Motor neuron (in vitro differentiated cells): ENCODE measurements at regions not wholly inside any gene's neighbourhood (a gene's known extent, or its start where the extent isn't known, plus 50 kb on each side); places are given as distances from the start of the nearest gene placed in this dataset.

ENCODE experiments used
- ATAC-seq, 8 experiments: fragments of 200-7000 bp; cut with Tn5 transposase; replicated peaks in 6 of 8; 2 replicates each; pipeline ENCODE4 v1.8.0; 2021; ENCODE audit warnings: mild to moderate bottlenecking in 8 of 8, moderate library complexity in 8 of 8
- H3K27ac ChIP-seq, 2 donors: fragments of 250-450 bp; sonication (Bioruptor Pico); 2 replicates each; pipeline ENCODE4 v1.9.0; 2021; ENCODE audit warnings: antibody characterized with exemption in 2 of 2, mild to moderate bottlenecking in 2 of 2, moderate library complexity in 1 of 2
- H3K4me1 ChIP-seq, 2 donors: fragments of 250-450 bp; sonication (Bioruptor Pico); replicated peaks in 1 of 2; 2 replicates each; pipeline ENCODE4 v1.6.1; 2021; ENCODE audit warnings: antibody characterized with exemption in 2 of 2, mild to moderate bottlenecking in 2 of 2, moderate library complexity in 1 of 2
- H3K4me3 ChIP-seq, 5 donors: fragments of 250-450 bp; sonication (Bioruptor Pico); 2 replicates each; pipeline ENCODE4 v1.9.0; 2021; ENCODE audit warnings: antibody characterized with exemption in 5 of 5, mild to moderate bottlenecking in 5 of 5, moderate library complexity in 4 of 5
- WGBS, 10 experiments: fragments of 450-650 bp; shearing (Covaris generic); methylation state at CpG; one replicate each; pipeline ENCODE4 v1.0.0; 2022; 5-methylcytosine and 5-hydroxymethylcytosine counted together
- in situ Hi-C, 9 experiments: fragments of 400-800 bp; cut with MboI; loops; one replicate each; pipeline ENCODE4 v1.15.0; 2021; ENCODE audit warnings: low sequenced_read_pairs in 9 of 9, low pct_unique_long_range_greater_than_20kb in 2 of 9; ENCODE audit not compliant: unreplicated experiment in 9 of 9

DNA sequence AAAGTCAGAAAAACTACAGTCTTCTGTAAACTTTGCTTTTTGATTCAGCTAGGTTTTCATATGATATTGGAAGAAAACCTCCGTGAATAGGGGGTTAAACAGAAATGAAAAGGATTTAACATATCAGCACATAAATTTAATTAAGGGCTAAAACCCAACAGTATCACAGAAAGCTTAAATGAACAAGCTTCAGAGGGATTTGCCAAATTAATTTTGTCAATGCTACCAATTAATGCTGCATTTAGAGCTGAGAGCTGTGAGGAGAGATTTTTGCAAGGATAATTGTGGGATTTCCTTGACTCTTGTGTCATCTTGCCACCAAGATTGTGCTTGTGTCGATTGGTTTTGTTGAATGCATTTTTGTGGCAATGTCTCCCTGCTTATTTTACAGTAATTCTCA, 379.9 kb downstream of the CD109 start:
- peaks cover 13 to 15% of the 10 kb centered on the region in 2 donors for H3K4me1 ChIP-seq
- no peak for ATAC-seq
- H3K27ac ChIP-seq, result peak overlapping the region in 1 of 2 donors; percentile 4
- in situ Hi-C loops, result loop anchor here in 4 of 9 experiments (25.0 kb wide), 1 partner anchor 1136 kb away; the partner anchor contains the start of gene COL12A1 (in 4 of the 4)
- 7 to 95% (median 74%) methylated on average over 1 to 2 of the region's 2 CpGs; no CpG with 5 or more reads in 1 of the 10 experiments for WGBS, 10 experiments
- H3K4me3 ChIP-seq, result no peak overlapping the region

DNA sequence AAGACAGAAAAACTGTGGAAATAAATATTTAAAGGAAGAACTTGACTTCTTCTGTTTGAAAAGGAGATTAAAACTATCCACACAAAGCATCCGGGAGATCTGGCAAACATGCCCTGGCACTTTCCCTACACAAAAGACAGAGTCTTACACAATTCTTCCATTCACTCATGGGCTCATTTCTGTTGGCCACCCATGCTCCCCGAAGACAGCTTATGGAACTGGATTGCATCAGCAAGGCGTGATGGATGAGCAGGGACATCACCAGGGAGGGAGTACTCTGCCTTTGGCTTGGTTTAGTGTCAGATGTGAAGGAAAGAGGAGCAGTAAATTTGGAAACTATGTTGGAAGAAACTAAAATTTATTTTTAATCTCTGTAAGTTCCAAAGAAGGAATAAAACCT, 379.3 kb downstream of the CD109 start:
- no peak overlapping the region for H3K4me3 ChIP-seq
- peak overlapping the region; percentile 4 to 30 for H3K27ac ChIP-seq
- in situ Hi-C loops, result loop anchor here in 4 of 9 experiments (25.0 kb wide), 1 partner anchor 1137 kb away; the partner anchor contains the start of gene COL12A1 (in 4 of the 4)
- WGBS, 10 experiments, result 14 to 80% (median 39%) methylated on average over 1 to 3 of the region's 3 CpGs; no CpG with 5 or more reads in 2 of the 10 experiments
- peaks cover 13 to 15% of the 10 kb centered on the region in 2 donors for H3K4me1 ChIP-seq
- ATAC-seq, result peak in 7 of 8 experiments; percentile 72 to 100 (median 90)

GRCh38 chr6:74074645-74075044, 378.6 kb downstream of the CD109 start:
- Histone ChIP-seq H3K4me1 (peaks cover 13 to 15% of the 10 kb centered on the region in 2 donors), H3K4me3 (no peak overlapping the region), H3K27ac (no peak overlapping the region)
- ATAC-seq, result no peak
- in situ Hi-C loops, result loop anchor here in 4 of 9 experiments (25.0 kb wide), 1 partner anchor 1138 kb away; the partner anchor contains the start of gene COL12A1 (in 4 of the 4)

- peak in 1 of 8 experiments; percentile 15 for ATAC-seq
These were observed 378.0 kb downstream of the CD109 start for GRCh38 chr6:74073999-74074398.

GRCh38 chr6:74073429-74073828, 377.4 kb downstream of the CD109 start:
- H3K4me3 ChIP-seq, result no peak overlapping the region
- peak in 1 of 8 experiments; percentile 29 for ATAC-seq
- 0 to 100% (median 80%) methylated on average over 1 of the region's 1 CpG; no CpG with 5 or more reads in 5 of the 10 experiments for WGBS, 10 experiments
- H3K27ac ChIP-seq, result no peak overlapping the region
- peaks cover 13 to 15% of the 10 kb centered on the region in 2 donors for H3K4me1 ChIP-seq
- in situ Hi-C loops, result no loop called here

More at GRCh38 chr6:74073999-74074398, 378.0 kb downstream of the CD109 start:
- in situ Hi-C loops, result no loop called here
- WGBS, 10 experiments, result 59 to 96% (median 80%) methylated on average over 1 to 3 of the region's 3 CpGs; no CpG with 5 or more reads in 7 of the 10 experiments
- H3K4me3 ChIP-seq, result no peak overlapping the region
- H3K4me1 ChIP-seq, result peaks cover 13 to 15% of the 10 kb centered on the region in 2 donors
- H3K27ac ChIP-seq, result no peak overlapping the region

- peak in 3 of 8 experiments; percentile 23 to 63 (median 43) for ATAC-seq
- H3K4me3 ChIP-seq, result no peak overlapping the region
- H3K4me1 ChIP-seq, result peaks cover 12 to 15% of the 10 kb centered on the region in 2 donors
- in situ Hi-C loops, result no loop called here
- no peak overlapping the region for H3K27ac ChIP-seq
These were observed 375.2 kb downstream of the CD109 start for GRCh38 chr6:74071214-74071613.

DNA sequence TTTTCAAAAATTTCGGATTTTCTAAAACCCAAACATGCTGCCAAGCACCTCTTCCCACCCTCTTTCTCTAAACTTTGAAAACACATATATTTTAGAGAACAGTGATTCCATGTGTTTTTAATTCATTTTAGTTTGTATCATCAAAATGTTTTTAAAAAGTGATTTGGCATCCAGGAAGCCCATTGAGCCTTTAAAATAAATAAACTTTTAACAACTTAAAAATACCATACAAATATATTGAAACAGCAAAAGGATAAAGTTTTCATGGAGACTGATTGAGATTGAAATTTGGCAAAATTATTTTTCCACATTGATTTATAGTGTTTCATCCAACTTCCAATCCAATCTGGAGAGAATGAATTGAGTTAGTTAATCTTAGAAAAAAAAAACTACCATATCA, 374.7 kb downstream of the CD109 start:
- Histone ChIP-seq H3K4me1 (peaks cover 7 to 11% of the 10 kb centered on the region in 2 donors), H3K27ac (no peak overlapping the region), H3K4me3 (no peak overlapping the region)
- 0 to 100% (median 77%) methylated on average over 1 of the region's 1 CpG for WGBS, 10 experiments
- ATAC-seq, result no peak
- in situ Hi-C loops, result no loop called here

DNA sequence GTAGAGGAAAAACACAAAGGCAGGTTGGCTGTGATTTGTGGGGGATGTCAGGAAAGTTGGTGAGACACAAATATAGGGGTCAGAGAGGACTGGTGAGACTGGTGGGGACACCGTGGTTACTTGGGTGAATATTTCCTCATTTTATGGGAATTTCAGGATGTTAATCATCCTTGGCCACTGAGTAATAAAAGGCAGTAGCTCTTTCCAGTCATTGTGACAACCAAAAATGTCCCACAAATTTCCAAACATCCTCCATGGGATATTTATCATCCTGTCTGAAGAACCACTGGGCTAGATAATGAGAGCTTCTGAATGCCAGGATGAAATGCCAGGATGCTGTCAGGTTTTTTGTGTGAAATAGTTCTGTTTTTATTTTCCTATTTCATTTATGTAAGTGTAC, 374.1 kb downstream of the CD109 start:
- Histone ChIP-seq H3K27ac (no peak overlapping the region), H3K4me1 (peaks cover 1 to 5% of the 10 kb centered on the region in 2 donors), H3K4me3 (no peak overlapping the region)
- no peak for ATAC-seq
- in situ Hi-C loops, result no loop called here
- WGBS, 10 experiments, result 0 to 100% (median 67%) methylated on average over 1 of the region's 1 CpG; no CpG with 5 or more reads in 3 of the 10 experiments

- Histone ChIP-seq H3K4me3 (no peak overlapping the region), H3K27ac (no peak overlapping the region), H3K4me1 (no peaks in the 10 kb centered on the region)
- in situ Hi-C loops, result no loop called here
- peak in 5 of 8 experiments; percentile 30 to 97 (median 92) for ATAC-seq
- WGBS, 10 experiments, result 53 to 89% (median 77%) methylated on average over 1 to 4 of the region's 4 CpGs; no CpG with 5 or more reads in 4 of the 10 experiments
These were observed 373.1 kb downstream of the CD109 start for GRCh38 chr6:74069089-74069581.

DNA sequence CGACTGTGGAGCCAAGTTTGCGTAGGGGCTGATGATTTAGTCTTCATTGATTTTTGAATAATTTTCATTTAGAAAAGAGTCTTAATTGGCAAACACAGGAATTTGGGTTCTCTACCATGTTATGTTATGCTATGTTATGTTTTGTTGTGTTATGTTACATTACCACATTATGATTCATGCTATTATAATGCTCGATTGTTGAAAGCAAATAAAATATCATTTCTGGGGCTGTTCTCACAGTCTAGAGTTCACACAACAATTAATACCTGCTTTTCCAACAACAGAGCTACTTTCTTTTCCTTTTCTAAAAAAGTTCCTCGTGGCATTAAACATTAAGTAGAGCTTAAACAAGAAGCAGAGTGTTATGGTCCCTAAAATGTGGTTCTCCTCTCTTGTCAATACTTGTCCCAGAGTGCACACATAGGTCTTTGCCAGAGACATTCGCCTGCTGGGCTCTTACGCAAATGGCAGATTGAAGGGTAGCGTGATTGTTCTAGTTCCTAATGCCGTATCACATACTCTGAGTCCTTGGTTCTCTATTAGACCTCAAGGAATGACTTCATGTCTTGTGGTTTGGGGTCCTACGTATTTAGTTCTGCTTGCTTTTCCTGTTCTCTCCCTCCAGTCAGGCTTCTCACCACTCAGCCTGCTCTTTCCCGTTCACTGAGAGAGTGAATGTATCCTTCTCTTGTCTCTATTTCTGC, 370.3 kb downstream of the CD109 start:
- H3K4me3 ChIP-seq, result no peak overlapping the region
- in situ Hi-C loops, result no loop called here
- no peak for ATAC-seq
- no peak overlapping the region for H3K27ac ChIP-seq
- 48 to 92% (median 81%) methylated on average over 4 to 10 of the region's 10 CpGs for WGBS, 10 experiments
- no peaks in the 10 kb centered on the region for H3K4me1 ChIP-seq

- H3K4me3 ChIP-seq, result no peak overlapping the region
- H3K4me1 ChIP-seq, result no peaks in the 10 kb centered on the region
- H3K27ac ChIP-seq, result no peak overlapping the region
- no peak for ATAC-seq
- WGBS, 10 experiments, result 86 to 100% (median 91%) methylated on average over 1 of the region's 1 CpG; no CpG with 5 or more reads in 7 of the 10 experiments
- in situ Hi-C loops, result no loop called here
These were observed 369.7 kb downstream of the CD109 start for GRCh38 chr6:74065705-74066104.

DNA sequence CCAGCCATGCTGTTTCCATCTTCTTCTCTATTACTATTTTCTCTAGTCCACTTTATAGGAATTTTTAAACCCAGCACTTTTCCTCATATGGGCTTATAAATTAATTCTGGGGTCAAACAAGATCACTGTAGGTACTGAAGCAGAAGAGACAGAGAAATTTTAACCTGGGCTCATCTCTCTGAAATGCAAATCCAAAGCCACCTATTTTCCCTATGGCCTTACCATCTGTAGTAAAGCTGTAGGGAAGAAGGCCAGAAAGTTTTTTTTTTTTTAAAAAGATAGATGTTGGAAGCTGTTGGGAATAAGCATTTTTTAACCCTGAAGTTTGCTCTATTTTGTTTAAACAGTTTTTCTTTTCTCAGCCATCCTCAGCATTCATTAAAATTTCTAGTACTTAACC, 367.4 kb downstream of the CD109 start:
- H3K27ac ChIP-seq, result no peak overlapping the region
- no peak for ATAC-seq
- in situ Hi-C loops, result no loop called here
- H3K4me1 ChIP-seq, result no peaks in the 10 kb centered on the region
- no peak overlapping the region for H3K4me3 ChIP-seq

DNA sequence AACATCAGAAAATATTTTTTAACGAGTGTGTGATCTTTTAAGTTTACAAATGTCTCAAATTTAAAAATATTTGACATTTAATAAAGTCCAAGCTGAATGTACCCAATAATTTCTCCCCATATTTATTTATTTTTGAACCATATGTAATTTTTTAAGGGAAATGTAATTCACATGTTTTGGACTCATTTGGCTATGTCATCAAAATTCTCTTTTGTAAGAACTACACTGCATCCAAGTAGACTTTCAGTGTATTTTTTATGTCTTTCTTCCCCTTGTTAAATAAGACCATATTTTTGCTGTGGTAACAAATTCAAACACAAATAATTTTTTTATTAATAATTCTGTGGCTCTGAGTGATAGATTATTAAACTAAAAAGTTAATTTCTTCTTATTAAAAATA, 365.2 kb downstream of the CD109 start:
- Histone ChIP-seq H3K4me3 (no peak overlapping the region), H3K4me1 (no peaks in the 10 kb centered on the region), H3K27ac (no peak overlapping the region)
- ATAC-seq, result no peak
- in situ Hi-C loops, result no loop called here
- 0 to 100% (median 48%) methylated on average over 1 of the region's 1 CpG; no CpG with 5 or more reads in 2 of the 10 experiments for WGBS, 10 experiments
